Neural progenitor cell (in vitro differentiated cells): ENCODE measurements at regions not wholly inside any gene's neighbourhood (a gene's known extent, or its start where the extent isn't known, plus 50 kb on each side); places are given as distances from the start of the nearest gene placed in this dataset.

ENCODE experiments used
- DNase-seq: peaks from one replicate; pipeline ENCODE4 v3.0.0-alpha.2; 2016; ENCODE audit warnings: low spot score
- H2AFZ ChIP-seq: fragments of 200-600 bp; sonication (generic); replicated peaks from 2 replicates; pipeline ENCODE4 v1.6.1; 2016; ENCODE audit warnings: antibody characterized with exemption
- H3F3A ChIP-seq: fragments of 200-600 bp; sonication (generic); 2 replicates; pipeline ENCODE4 v1.6.1; 2016; ENCODE audit warnings: antibody characterized with exemption, low read depth
- H3K27ac ChIP-seq: fragments of 200-600 bp; sonication (generic); 2 replicates; pipeline ENCODE4 v1.5.1; 2016; ENCODE audit warnings: mild to moderate bottlenecking
- H3K27me3 ChIP-seq: fragments of 200-600 bp; sonication (generic); 2 replicates; pipeline ENCODE4 v1.6.1; 2016; ENCODE audit warnings: mild to moderate bottlenecking, moderate library complexity
- H3K36me3 ChIP-seq: fragments of 200-600 bp; sonication (generic); 2 replicates; pipeline ENCODE4 v1.5.1; 2016
- H3K4me1 ChIP-seq: fragments of 200-600 bp; sonication (generic); 2 replicates; pipeline ENCODE4 v1.6.1; 2016; ENCODE audit warnings: mixed run types
- H3K4me2 ChIP-seq: fragments of 200-600 bp; sonication (generic); 2 replicates; pipeline ENCODE4 v1.6.1; 2016
- H3K4me3 ChIP-seq: fragments of 200-600 bp; sonication (generic); 2 replicates; pipeline ENCODE4 v1.5.1; 2016
- H3K79me2 ChIP-seq: fragments of 200-600 bp; sonication (generic); 2 replicates; pipeline ENCODE4 v1.6.1; 2016; ENCODE audit warnings: low read depth
- H3K9ac ChIP-seq: fragments of 200-600 bp; sonication (generic); 2 replicates; pipeline ENCODE4 v1.6.1; 2016
- H3K9me3 ChIP-seq: fragments of 200-600 bp; sonication (generic); 2 replicates; pipeline ENCODE4 v1.5.1; 2016; ENCODE audit warnings: low read depth
- H4K20me1 ChIP-seq: fragments of 200-600 bp; sonication (generic); 2 replicates; pipeline ENCODE4 v1.6.1; 2016; ENCODE audit warnings: low read depth
- H3K27ac Mint-ChIP-seq: 3 replicates; pipeline ENCODE4 v1.8.0; 2021; ENCODE audit warnings: mixed read lengths
- H3K27me3 Mint-ChIP-seq: 2 replicates; pipeline ENCODE4 v1.8.0; 2022; ENCODE audit warnings: low read depth, mild to moderate bottlenecking, inconsistent platforms, moderate library complexity, mixed read lengths; ENCODE audit not compliant: insufficient read depth
- H3K36me3 Mint-ChIP-seq: 3 replicates; pipeline ENCODE4 v1.8.0; 2021; ENCODE audit warnings: mixed read lengths
- H3K4me1 Mint-ChIP-seq: 3 replicates; pipeline ENCODE4 v1.8.0; 2021; ENCODE audit warnings: mixed read lengths
- H3K4me3 Mint-ChIP-seq: 3 replicates; pipeline ENCODE4 v1.8.0; 2021; ENCODE audit warnings: mild to moderate bottlenecking, moderate library complexity, mixed read lengths
- H3K9me3 Mint-ChIP-seq: 3 replicates; pipeline ENCODE4 v1.8.0; 2020; ENCODE audit warnings: mixed read lengths
- EZH2 ChIP-seq: fragments of 200-600 bp; sonication (generic); IDR thresholded peaks from 2 replicates; pipeline ENCODE4 v1.6.1; 2017; ENCODE audit warnings: antibody characterized with exemption, mild to moderate bottlenecking, moderate library complexity
- EZH2phosphoT487 ChIP-seq: fragments of 200-600 bp; sonication (generic); IDR thresholded peaks from 2 replicates; pipeline ENCODE4 v1.6.1; 2017; ENCODE audit warnings: antibody characterized with exemption
- TF ChIP-seq, protein P1 (sequence below): fragments of 200-600 bp; sonication (generic); IDR thresholded peaks from 2 replicates; pipeline ENCODE4 v1.5.1; 2017; ENCODE audit warnings: antibody characterized with exemption, mild to moderate bottlenecking

DNA sequence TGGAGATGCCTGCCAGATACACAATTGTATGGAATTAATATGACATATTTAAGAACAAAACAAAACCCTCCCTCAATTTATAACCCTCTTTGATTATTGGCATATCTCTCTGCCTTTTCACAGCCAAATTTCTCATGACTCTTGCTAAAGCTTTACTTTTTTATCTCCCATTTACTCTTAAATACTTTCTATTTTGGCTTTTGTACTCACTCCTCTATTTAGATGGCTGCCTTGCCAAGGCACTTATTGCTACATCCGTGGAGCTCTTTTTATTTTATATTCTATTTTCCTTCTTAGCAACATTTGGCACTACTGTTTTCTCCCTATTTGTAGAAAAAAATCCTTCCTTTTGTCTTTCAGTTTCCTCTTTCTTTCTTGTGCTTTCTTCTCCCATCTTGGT, 466.4 kb upstream of the CWC22 start:
- no peaks in the 10 kb centered on the region for H3K36me3 ChIP-seq
- H3K4me1 ChIP-seq: no peaks in the 10 kb centered on the region
- Mint-ChIP-seq H3K36me3 (no peaks in the 10 kb centered on the region), H3K4me1 (no peaks in the 10 kb centered on the region), H3K27ac (no peak overlapping the region), H3K9me3 (no peaks in the 10 kb centered on the region), H3K27me3 (no peaks in the 10 kb centered on the region), H3K4me3 (no peak overlapping the region)
- no peak overlapping the region for H3K9ac ChIP-seq
- no peak overlapping the region for H3K4me2 ChIP-seq
- no peaks in the 10 kb centered on the region for H3K79me2 ChIP-seq
- TF ChIP-seq EZH2 (no peak), EZH2phosphoT487 (no peak)
- TF ChIP-seq, protein P1, sequence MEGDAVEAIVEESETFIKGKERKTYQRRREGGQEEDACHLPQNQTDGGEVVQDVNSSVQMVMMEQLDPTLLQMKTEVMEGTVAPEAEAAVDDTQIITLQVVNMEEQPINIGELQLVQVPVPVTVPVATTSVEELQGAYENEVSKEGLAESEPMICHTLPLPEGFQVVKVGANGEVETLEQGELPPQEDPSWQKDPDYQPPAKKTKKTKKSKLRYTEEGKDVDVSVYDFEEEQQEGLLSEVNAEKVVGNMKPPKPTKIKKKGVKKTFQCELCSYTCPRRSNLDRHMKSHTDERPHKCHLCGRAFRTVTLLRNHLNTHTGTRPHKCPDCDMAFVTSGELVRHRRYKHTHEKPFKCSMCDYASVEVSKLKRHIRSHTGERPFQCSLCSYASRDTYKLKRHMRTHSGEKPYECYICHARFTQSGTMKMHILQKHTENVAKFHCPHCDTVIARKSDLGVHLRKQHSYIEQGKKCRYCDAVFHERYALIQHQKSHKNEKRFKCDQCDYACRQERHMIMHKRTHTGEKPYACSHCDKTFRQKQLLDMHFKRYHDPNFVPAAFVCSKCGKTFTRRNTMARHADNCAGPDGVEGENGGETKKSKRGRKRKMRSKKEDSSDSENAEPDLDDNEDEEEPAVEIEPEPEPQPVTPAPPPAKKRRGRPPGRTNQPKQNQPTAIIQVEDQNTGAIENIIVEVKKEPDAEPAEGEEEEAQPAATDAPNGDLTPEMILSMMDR: no peak
- no peaks in the 10 kb centered on the region for H4K20me1 ChIP-seq
- no peak overlapping the region for H2AFZ ChIP-seq
- no peak overlapping the region for H3K4me3 ChIP-seq
- H3K27me3 ChIP-seq: no peaks in the 10 kb centered on the region
- H3F3A ChIP-seq: no peaks in the 10 kb centered on the region
- no peak overlapping the region for H3K27ac ChIP-seq
- no peaks in the 10 kb centered on the region for H3K9me3 ChIP-seq
- DNase-seq: no peak

GRCh38 chr2:180472133-180472532, 465.0 kb upstream of the CWC22 start:
- H3K27me3 Mint-ChIP-seq: no peaks in the 10 kb centered on the region
- no peak overlapping the region for H2AFZ ChIP-seq
- H3K4me2 ChIP-seq: no peak overlapping the region
- no peaks in the 10 kb centered on the region for H4K20me1 ChIP-seq
- H3K4me3 ChIP-seq: no peak overlapping the region
- H3K36me3 Mint-ChIP-seq: no peaks in the 10 kb centered on the region
- no peak overlapping the region for H3K27ac ChIP-seq
- no peaks in the 10 kb centered on the region for H3K9me3 ChIP-seq
- no peaks in the 10 kb centered on the region for H3K4me1 ChIP-seq
- H3K9me3 Mint-ChIP-seq: peaks cover 3% of the 10 kb centered on the region
- no peak overlapping the region for H3K4me3 Mint-ChIP-seq
- H3K9ac ChIP-seq: no peak overlapping the region
- no peaks in the 10 kb centered on the region for H3F3A ChIP-seq
- no peak overlapping the region for H3K27ac Mint-ChIP-seq
- no peaks in the 10 kb centered on the region for H3K36me3 ChIP-seq
- H3K79me2 ChIP-seq: no peaks in the 10 kb centered on the region
- no peak for DNase-seq
- H3K4me1 Mint-ChIP-seq: no peaks in the 10 kb centered on the region
- H3K27me3 ChIP-seq: no peaks in the 10 kb centered on the region
- TF ChIP-seq EZH2phosphoT487 (no peak), EZH2 (no peak)
- TF ChIP-seq, protein P1: no peak

DNA sequence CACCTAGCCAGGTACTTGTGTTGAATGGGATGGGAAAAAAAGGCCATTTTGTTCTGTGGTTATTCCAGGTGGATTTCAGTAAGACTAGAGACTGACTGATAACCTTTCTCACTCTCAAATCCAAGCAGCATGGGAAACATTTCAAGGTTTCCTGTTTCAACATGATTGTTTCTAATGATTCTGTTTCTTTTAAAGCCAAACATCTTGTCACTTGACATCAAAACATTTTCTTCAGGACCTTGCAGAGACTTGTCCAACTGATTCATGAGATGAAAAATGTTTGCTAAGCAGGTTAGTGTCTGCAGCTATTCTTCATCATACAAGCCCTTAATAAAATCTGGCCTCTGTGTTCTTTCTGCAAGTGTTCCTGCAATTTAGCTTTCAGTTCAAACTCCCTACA, 456.5 kb upstream of the CWC22 start:
- no peaks in the 10 kb centered on the region for H3K9me3 ChIP-seq
- no peaks in the 10 kb centered on the region for H3K27me3 Mint-ChIP-seq
- H3K4me3 Mint-ChIP-seq: no peak overlapping the region
- no peak overlapping the region for H3K9ac ChIP-seq
- no peaks in the 10 kb centered on the region for H3K79me2 ChIP-seq
- no peak overlapping the region for H3K4me2 ChIP-seq
- no peak overlapping the region for H3K27ac Mint-ChIP-seq
- H3K4me3 ChIP-seq: no peak overlapping the region
- no peaks in the 10 kb centered on the region for H3K36me3 Mint-ChIP-seq
- H3K36me3 ChIP-seq: no peaks in the 10 kb centered on the region
- no peaks in the 10 kb centered on the region for H3F3A ChIP-seq
- H3K27me3 ChIP-seq: no peaks in the 10 kb centered on the region
- H3K9me3 Mint-ChIP-seq: peaks cover 3% of the 10 kb centered on the region
- no peaks in the 10 kb centered on the region for H3K4me1 Mint-ChIP-seq
- no peaks in the 10 kb centered on the region for H3K4me1 ChIP-seq
- H3K27ac ChIP-seq: no peak overlapping the region
- no peak for DNase-seq
- H2AFZ ChIP-seq: no peak overlapping the region
- TF ChIP-seq, protein P1: no peak
- TF ChIP-seq EZH2phosphoT487 (no peak), EZH2 (no peak)
- H4K20me1 ChIP-seq: no peaks in the 10 kb centered on the region

DNA sequence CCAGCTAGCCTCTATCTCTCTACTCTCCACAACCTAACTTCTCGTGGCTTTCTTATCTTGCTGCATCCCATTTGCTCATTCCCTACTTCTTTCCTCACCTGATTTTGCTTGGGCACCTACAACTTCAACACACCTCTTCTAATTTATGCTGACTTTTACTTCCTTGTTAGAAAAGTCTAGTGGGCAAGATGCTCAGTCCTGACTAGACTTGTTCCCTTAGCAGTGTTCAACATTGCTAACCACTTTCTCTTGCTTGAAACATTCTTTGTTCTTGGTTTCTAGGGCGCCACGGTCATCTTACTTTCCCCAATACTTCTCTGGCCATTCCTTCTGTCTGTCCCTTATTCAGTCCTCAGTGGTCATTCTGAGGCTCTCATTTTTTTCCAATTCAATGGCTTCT, 454.7 kb upstream of the CWC22 start:
- Histone ChIP-seq H3F3A (no peaks in the 10 kb centered on the region), H3K79me2 (no peaks in the 10 kb centered on the region), H2AFZ (no peak overlapping the region), H4K20me1 (no peaks in the 10 kb centered on the region), H3K9me3 (no peaks in the 10 kb centered on the region), H3K4me1 (no peaks in the 10 kb centered on the region), H3K4me2 (no peak overlapping the region), H3K9ac (no peak overlapping the region), H3K27ac (no peak overlapping the region), H3K36me3 (no peaks in the 10 kb centered on the region), H3K4me3 (no peak overlapping the region), H3K27me3 (no peaks in the 10 kb centered on the region)
- Mint-ChIP-seq H3K9me3 (no peaks in the 10 kb centered on the region), H3K36me3 (no peaks in the 10 kb centered on the region), H3K27ac (no peak overlapping the region), H3K4me3 (no peak overlapping the region), H3K4me1 (no peaks in the 10 kb centered on the region), H3K27me3 (no peaks in the 10 kb centered on the region)
- DNase-seq: no peak
- TF ChIP-seq, protein P1: no peak
- TF ChIP-seq EZH2phosphoT487 (no peak), EZH2 (no peak)
